Ectodermal cell (in vitro differentiated cells): ENCODE measurements at regions not wholly inside any gene's neighbourhood (a gene's known extent, or its start where the extent isn't known, plus 50 kb on each side); places are given as distances from the start of the nearest gene placed in this dataset.

Experiments used
- H3K27ac ChIP-seq: 2 replicates; pipeline ENCODE4 v1.7.0; 2013; ENCODE audit warnings: mild to moderate bottlenecking, low read depth, low read length; ENCODE audit not compliant: insufficient read depth, poor library complexity, severe bottlenecking
- H3K27me3 ChIP-seq: 2 replicates; pipeline ENCODE4 v1.7.0; 2013; ENCODE audit warnings: mild to moderate bottlenecking, low read length; ENCODE audit not compliant: insufficient read depth, control insufficient read depth, poor library complexity, severe bottlenecking
- H3K36me3 ChIP-seq: one replicate; pipeline ENCODE4 v1.7.0; 2013; ENCODE audit warnings: low read length; ENCODE audit not compliant: control insufficient read depth, insufficient read depth
- H3K4me1 ChIP-seq: one replicate; pipeline ENCODE4 v1.7.0; 2013; ENCODE audit warnings: low read length; ENCODE audit not compliant: control insufficient read depth, insufficient read depth
- H3K4me3 ChIP-seq: 2 replicates; pipeline ENCODE4 v1.7.0; 2013; ENCODE audit warnings: low read depth, low read length, control low read depth; ENCODE audit not compliant: insufficient read depth
- H3K9me3 ChIP-seq: 2 replicates; pipeline ENCODE4 v1.7.0; 2013; ENCODE audit warnings: mild to moderate bottlenecking, low read length, moderate library complexity; ENCODE audit not compliant: control insufficient read depth
- WGBS, 2 experiments: methylation state at CpG; one replicate each; pipeline ENCODE4 v1.1.7; 2013; ENCODE audit warnings: missing lambda C conversion rate in 2 of 2; 5-methylcytosine and 5-hydroxymethylcytosine counted together

DNA sequence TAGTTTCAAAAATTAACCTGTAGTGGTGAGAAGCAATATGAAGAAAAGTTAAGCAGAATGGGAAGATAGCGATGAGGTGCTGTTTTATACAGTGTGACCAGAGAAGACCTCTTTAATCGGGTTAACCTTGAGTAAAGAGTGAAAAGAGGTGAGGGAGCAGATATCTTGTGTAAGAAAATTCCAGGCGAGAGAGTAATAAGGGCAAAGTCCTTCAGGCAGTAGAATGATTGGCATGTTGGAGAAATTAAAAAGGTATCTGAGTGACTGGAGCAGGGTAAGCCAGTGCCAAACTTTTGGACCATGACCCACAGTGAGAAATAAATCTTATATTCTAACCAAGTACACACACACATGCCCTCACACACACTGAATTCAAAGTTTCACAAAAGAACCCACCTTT, 374.7 kb upstream of the LARGE1 start:
- WGBS, 2 experiments, result 93 to 95% methylated on average over 3 of the region's 3 CpGs
- no peaks in the 10 kb centered on the region for H3K9me3 ChIP-seq
- H3K4me3 ChIP-seq, result no peak overlapping the region
- no peaks in the 10 kb centered on the region for H3K36me3 ChIP-seq
- no peaks in the 10 kb centered on the region for H3K27me3 ChIP-seq
- H3K4me1 ChIP-seq, result no peaks in the 10 kb centered on the region
- no peak overlapping the region for H3K27ac ChIP-seq

DNA sequence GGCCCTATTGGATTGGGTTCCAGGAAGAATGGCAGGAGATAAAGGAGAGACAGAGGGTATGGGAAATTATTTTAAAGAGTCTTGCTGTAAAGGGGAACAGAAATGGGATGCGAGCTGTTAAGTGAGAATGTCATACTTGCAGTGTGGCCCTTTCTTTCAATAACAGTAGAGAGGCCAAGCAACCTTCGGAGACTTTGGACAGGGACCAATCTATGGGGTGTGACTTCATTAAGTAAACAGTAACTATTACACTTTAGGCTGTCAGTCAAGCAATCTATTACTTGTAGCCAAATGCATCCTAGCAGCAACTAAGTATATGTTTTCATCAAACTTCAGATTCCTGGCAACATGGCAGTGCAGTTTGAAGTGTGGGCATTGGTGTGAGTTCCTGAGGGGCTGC, 376.2 kb upstream of the LARGE1 start:
- H3K4me1 ChIP-seq, result no peaks in the 10 kb centered on the region
- no peak overlapping the region for H3K4me3 ChIP-seq
- no peak overlapping the region for H3K27ac ChIP-seq
- H3K36me3 ChIP-seq, result no peaks in the 10 kb centered on the region
- no peaks in the 10 kb centered on the region for H3K27me3 ChIP-seq
- no peaks in the 10 kb centered on the region for H3K9me3 ChIP-seq
- WGBS, 2 experiments, result 92% methylated on average over 2 of the region's 2 CpGs

- H3K4me3 ChIP-seq, result no peak overlapping the region
- no peaks in the 10 kb centered on the region for H3K27me3 ChIP-seq
- 94 to 100% methylated on average over 1 of the region's 1 CpG for WGBS, 2 experiments
- no peak overlapping the region for H3K27ac ChIP-seq
- no peaks in the 10 kb centered on the region for H3K36me3 ChIP-seq
- no peaks in the 10 kb centered on the region for H3K4me1 ChIP-seq
- no peaks in the 10 kb centered on the region for H3K9me3 ChIP-seq
Measured at GRCh38 chr22:34297536-34298120, 377.4 kb upstream of the LARGE1 start.

- whole genome bisulfite sequencing, 2 experiments, result 100% methylated on average over 1 of the region's 1 CpG
- H3K9me3 ChIP-seq, result no peaks in the 10 kb centered on the region
- H3K36me3 ChIP-seq, result no peaks in the 10 kb centered on the region
- H3K27me3 ChIP-seq, result no peaks in the 10 kb centered on the region
- H3K27ac ChIP-seq, result no peak overlapping the region
- H3K4me3 ChIP-seq, result no peak overlapping the region
- H3K4me1 ChIP-seq, result no peaks in the 10 kb centered on the region
Measured at GRCh38 chr22:34299496-34299895, 379.2 kb upstream of the LARGE1 start.

DNA sequence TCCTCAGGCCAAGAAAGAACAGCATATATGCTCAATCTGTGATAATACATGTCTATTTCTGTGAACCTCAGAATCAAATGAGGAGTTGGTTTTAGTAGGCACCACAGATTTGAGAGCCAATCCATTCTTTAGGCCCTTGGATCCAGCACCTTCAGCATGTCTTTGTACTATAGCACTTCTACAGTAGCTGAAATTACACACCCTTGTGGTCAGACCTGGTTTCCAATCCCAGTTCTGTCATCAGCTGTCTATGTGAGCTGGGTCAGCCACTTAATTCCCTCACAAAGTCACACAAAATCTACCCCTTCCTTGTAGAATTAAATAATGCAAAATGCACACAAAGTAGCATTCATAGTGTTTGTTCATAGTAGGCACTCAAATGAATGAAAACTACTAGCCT, 381.3 kb upstream of the LARGE1 start:
- Histone ChIP-seq H3K36me3 (no peaks in the 10 kb centered on the region), H3K4me3 (no peak overlapping the region), H3K9me3 (no peaks in the 10 kb centered on the region), H3K27me3 (no peaks in the 10 kb centered on the region), H3K27ac (no peak overlapping the region), H3K4me1 (no peaks in the 10 kb centered on the region)

- WGBS, 2 experiments, result 95% methylated on average over 3 of the region's 3 CpGs
Measured at GRCh38 chr22:34303656-34304055, 383.4 kb upstream of the LARGE1 start.

DNA sequence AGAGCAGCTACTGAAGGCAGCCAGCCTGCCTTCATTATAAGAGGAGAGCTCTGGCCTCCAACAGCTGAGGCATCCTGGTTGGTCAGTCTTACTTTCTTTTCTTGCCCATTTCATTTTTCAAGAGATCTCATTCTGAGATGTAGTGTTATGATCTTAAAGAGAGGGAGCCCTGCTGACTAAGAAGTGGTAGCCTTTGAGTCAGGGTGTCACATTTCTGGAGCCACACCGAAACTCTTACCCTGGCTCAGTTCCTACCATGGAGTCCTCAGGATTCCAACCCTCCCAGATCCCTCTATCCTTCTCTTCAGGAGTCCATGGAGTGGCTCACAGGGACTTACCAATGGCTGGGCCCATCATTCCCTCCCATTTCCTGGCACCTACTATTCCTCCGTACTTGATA, 386.1 kb upstream of the LARGE1 start:
- Histone ChIP-seq H3K4me1 (no peaks in the 10 kb centered on the region), H3K9me3 (no peaks in the 10 kb centered on the region), H3K27me3 (no peaks in the 10 kb centered on the region), H3K27ac (no peak overlapping the region), H3K4me3 (no peak overlapping the region), H3K36me3 (no peaks in the 10 kb centered on the region)
- WGBS, 2 experiments, result 94 to 95% methylated on average over 2 of the region's 2 CpGs

More at GRCh38 chr22:34303656-34304055, 383.4 kb upstream of the LARGE1 start:
- Histone ChIP-seq H3K4me1 (no peaks in the 10 kb centered on the region), H3K4me3 (no peak overlapping the region), H3K27me3 (no peaks in the 10 kb centered on the region), H3K27ac (no peak overlapping the region), H3K36me3 (no peaks in the 10 kb centered on the region), H3K9me3 (no peaks in the 10 kb centered on the region)

DNA sequence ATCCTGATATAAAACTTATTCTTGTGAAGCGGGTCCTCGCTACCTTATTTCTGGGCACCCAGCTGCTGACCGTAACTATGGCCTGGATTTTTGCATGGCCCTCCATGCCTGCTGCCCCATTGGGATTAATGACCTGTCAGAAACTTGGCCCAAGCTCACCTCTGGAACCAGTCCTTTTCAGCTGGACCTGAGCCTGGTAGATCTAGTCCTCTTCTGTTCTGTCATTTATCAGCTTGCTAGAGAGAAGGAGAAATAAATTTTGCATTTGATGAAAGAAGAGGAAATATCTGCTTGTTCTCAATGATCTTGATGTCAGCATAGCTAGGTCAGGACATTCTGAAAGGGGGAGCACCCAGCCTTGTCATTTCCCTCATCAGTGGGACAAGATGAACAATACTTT, 387.8 kb upstream of the LARGE1 start:
- WGBS, 2 experiments, result 93 to 96% methylated on average over 3 of the region's 3 CpGs
- no peaks in the 10 kb centered on the region for H3K27me3 ChIP-seq
- H3K27ac ChIP-seq, result no peak overlapping the region
- peaks cover 12% of the 10 kb centered on the region for H3K4me1 ChIP-seq
- H3K36me3 ChIP-seq, result no peaks in the 10 kb centered on the region
- H3K4me3 ChIP-seq, result no peak overlapping the region
- H3K9me3 ChIP-seq, result no peaks in the 10 kb centered on the region

DNA sequence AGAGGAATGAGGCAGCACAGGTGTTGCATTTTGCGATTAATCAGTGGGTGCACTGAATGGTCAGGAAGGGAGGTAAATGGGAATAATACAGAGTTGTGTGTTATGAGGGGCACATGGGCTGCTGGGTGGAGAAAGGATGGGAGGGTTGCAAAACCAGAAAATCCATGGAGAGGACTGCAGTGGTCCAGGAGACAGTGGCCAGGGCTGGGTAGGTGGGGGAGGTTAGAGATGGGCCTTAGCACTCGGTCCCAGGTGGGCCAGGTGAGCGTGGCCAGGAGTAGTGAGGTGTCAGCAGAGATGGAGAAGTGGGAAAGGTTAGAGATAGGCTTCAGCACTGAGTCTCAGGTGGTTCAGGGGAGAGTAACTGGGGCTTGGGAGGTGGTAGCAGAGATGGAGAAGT, 399.1 kb upstream of the LARGE1 start:
- H3K36me3 ChIP-seq, result no peaks in the 10 kb centered on the region
- H3K27ac ChIP-seq, result no peak overlapping the region
- 92 to 95% methylated on average over 3 of the region's 3 CpGs for WGBS, 2 experiments
- H3K4me1 ChIP-seq, result no peaks in the 10 kb centered on the region
- H3K27me3 ChIP-seq, result no peaks in the 10 kb centered on the region
- H3K4me3 ChIP-seq, result no peak overlapping the region
- no peaks in the 10 kb centered on the region for H3K9me3 ChIP-seq

GRCh38 chr22:34324763-34325162, 404.5 kb upstream of the LARGE1 start:
- no peaks in the 10 kb centered on the region for H3K9me3 ChIP-seq
- no peaks in the 10 kb centered on the region for H3K27me3 ChIP-seq
- no peak overlapping the region for H3K4me3 ChIP-seq
- no peaks in the 10 kb centered on the region for H3K36me3 ChIP-seq
- 94 to 98% methylated on average over 3 of the region's 3 CpGs for WGBS, 2 experiments
- H3K4me1 ChIP-seq, result no peaks in the 10 kb centered on the region
- no peak overlapping the region for H3K27ac ChIP-seq

GRCh38 chr22:34326901-34327300, 406.6 kb upstream of the LARGE1 start:
- no peak overlapping the region for H3K4me3 ChIP-seq
- H3K27me3 ChIP-seq, result no peaks in the 10 kb centered on the region
- no peaks in the 10 kb centered on the region for H3K36me3 ChIP-seq
- H3K9me3 ChIP-seq, result no peaks in the 10 kb centered on the region
- no peak overlapping the region for H3K27ac ChIP-seq
- no peaks in the 10 kb centered on the region for H3K4me1 ChIP-seq
